GM19324 (cell line): ENCODE measurements at regions not wholly inside any gene's neighbourhood (a gene's known extent, or its start where the extent isn't known, plus 50 kb on each side); places are given as distances from the start of the nearest gene placed in this dataset.

Experiments used
- ATAC-seq: cut with Tn5 transposase; IDR thresholded peaks from one replicate; pipeline ENCODE4 v1.9.1; 2021; ENCODE audit warnings: mild to moderate bottlenecking, moderate library complexity; ENCODE audit not compliant: unreplicated experiment, low FRiP score

GRCh38 chr1:187619175-187619574 is 790.4 kb downstream of the PLA2G4A start:
- no peak for ATAC-seq

DNA sequence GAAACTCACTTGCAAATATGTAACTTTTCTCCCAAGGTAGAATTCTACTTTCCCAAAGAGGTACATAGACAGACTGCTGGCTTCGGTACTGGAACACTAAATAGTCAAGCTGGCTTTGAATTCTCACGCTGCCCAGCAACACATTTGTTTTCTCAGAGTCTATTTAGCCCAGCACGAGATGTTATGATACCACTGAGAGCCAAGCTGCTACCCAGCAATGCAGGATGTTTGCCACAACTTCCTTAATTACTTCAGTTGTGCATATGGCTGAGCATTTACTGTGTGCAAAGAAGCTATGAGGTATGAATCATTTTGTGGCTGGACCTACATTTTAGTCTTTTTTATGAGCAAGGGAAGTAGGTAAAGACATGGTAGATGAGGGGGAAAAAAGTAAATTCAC is 793.2 kb downstream of the PLA2G4A start:
- ATAC-seq, result no peak

GRCh38 chr1:187622545-187622944 is 793.8 kb downstream of the PLA2G4A start:
- no peak for ATAC-seq

DNA sequence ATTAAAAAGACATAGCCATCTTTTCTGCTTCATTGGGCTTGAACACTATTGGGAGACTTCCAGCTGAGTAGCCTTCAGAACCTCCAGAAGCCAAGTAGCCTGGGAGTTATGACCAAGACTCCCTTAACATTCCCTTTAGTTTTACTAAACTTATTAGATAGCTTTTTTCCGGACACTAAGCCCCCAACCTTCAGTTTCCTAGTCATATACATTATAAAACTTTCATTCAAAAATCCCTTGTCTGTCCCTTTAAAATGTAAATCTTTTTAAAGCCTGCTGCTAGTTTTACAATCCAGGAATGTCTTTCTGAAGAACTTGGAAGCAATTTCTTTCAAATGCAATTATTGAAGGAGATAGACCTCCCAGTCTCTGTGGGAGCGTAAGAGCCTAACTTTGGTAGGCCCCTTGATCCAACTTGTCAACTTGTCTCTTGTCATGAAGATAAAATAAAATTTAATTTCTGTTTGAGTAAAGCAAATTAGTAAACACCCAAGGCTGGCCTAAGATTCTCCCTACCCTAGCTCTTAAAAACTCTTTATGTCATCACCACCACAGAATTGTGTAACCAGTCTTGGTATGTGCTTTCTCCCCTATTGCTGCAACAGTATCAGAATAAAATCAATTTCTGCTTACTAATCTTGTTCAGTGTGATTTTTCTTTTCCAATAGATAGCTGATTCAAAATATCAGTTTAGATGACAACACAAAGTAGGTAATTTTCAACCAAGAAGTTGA is 796.2 kb downstream of the PLA2G4A start:
- no peak for ATAC-seq

GRCh38 chr1:187626056-187626455 is 797.3 kb downstream of the PLA2G4A start:
- ATAC-seq, result no peak

GRCh38 chr1:187627516-187627915 is 798.8 kb downstream of the PLA2G4A start:
- no peak for ATAC-seq

GRCh38 chr1:187629075-187629474 is 800.3 kb downstream of the PLA2G4A start:
- no peak for ATAC-seq

- ATAC-seq, result no peak
These were observed 802.1 kb downstream of the PLA2G4A start for GRCh38 chr1:187630653-187631380.

- no peak for ATAC-seq
These were observed 802.6 kb downstream of the PLA2G4A start for GRCh38 chr1:187631381-187631675.

DNA sequence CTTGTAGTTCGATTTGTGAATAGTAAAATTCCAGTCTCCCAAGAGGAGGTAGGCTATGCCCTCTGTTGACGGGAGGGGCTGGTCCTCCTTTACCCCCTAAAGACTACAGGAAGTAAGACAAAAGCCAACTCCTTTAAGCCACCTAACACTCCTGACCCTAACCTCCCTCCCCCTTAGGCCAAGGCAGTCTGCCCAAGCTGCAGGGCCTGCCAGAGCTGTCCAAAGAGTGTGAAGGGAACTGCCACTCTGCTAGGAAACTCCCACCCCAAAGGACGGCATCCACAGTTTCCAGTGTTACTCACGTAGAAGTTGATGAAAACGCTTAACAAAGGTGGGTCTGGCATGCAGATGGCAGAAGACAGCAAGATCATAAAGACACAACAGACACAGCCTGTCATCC is 803.2 kb downstream of the PLA2G4A start:
- no peak for ATAC-seq

DNA sequence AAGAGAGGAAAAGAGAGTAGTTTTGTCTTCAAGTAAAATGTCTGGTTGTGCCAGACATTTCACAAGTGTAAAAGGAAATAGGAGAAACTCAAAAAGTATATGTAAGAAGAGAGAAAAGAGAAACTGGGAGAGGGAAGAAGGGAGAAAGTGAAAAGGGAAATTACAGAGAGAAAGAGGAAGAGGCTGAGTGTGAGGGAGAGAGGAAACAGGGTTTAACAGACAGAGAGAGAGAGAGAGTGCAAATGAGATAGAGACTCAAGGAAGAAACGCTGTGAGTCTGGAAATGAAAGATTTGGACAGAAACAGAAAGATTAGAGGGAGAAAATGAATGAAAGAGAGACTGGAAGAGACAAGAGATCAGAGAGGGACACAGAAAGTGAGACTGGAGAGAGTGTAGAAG is 806.2 kb downstream of the PLA2G4A start:
- no peak for ATAC-seq

DNA sequence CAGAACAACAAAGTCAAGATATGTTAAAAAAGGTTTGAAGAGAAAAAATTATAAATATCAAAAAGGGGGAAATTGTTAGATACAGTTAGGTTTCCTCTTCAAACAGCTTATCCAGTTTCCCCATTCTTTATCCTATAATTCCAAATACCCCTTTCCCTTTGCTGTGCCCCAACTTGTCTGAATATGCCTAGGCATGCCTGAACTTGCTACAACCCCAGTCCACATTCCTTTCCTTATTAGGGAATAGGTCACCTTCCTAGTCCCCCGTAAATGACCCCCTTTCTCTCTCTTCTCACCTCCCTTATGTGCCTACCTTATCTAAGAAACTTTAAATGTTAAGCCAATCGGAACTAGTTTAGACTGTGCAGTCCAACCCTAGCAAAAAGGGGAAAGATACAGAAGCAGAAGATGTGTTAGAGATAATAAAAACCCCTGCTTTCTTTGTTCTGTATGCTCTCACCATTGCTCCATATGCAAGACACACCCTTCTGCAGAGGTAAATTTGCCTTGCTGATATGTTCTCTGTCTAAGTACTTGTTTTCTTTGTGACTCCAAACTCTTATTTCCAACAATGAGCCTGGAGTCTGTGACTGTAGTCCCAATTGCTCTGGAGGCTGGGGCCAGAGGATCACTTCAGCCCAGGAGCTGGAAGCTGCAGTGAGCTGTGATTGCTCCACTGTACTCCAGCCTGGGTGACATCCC is 810.1 kb downstream of the PLA2G4A start:
- no peak for ATAC-seq

- no peak for ATAC-seq
These were observed 812.3 kb downstream of the PLA2G4A start for GRCh38 chr1:187641015-187641414.

- ATAC-seq, result no peak
These were observed 812.7 kb downstream of the PLA2G4A start for GRCh38 chr1:187641463-187641862.

DNA sequence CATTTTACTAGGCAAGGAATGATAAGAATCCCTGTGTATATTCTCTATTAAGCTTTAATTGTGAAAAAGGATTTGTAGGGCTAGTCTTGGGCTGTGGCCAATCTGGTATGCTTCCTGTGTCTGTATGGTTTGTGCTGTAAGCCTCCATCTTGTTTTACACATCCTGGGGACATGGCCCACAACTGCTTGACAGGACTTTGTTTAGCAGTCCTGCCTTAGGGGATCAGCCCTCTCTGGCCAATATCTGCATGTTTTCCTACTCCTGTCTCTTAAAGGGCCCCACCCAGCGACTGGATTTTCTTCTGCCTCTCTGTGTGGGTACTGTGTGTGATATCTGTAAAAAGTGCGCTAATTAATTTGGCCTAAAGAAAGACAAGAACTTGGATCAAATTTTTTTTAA is 813.2 kb downstream of the PLA2G4A start:
- no peak for ATAC-seq

DNA sequence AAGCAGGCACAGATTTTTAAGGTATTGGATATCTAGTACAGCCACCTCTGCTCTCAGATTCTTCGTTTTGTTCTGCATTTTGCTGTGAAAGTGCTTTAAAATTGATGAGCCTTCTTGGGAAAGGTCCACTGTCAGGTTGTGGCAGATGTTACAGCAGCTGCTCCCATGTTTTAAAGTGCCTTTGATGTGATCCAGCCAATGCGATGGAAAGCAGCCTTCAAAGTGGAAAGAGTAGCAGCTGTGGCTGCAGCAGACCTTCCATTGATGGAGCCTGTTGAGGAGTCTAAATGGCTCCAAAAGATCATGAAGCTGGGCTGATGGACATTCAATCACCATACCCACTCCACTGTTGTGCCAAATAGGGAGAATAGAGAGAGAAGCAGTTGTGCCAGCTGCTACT is 816.9 kb downstream of the PLA2G4A start:
- ATAC-seq, result no peak

DNA sequence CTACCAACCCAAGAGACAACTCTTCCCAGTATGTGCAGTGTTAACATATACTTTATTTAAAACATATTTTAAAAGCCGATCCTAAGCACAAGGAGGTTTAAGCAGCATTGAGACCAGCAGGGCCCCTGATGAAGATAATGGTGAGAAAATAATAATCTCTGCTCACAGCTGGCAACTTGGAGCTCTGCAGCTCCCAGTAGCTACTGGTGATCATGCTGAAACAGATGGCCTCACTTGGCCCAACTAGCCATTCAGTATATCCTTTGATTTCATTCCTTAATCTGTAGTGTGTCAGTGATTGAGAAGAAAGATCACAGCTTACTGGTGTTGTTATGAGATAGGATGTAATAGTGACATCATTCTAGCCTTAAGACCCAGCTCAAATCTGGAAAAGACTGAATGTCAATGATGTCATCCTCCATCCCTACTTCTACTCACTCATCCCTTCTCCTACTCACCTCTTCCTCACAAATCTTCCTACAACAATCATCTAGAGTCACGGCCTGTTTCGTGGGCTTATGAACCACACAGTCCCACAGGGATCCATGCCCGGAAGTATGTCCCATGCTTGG is 817.9 kb downstream of the PLA2G4A start:
- ATAC-seq, result no peak

DNA sequence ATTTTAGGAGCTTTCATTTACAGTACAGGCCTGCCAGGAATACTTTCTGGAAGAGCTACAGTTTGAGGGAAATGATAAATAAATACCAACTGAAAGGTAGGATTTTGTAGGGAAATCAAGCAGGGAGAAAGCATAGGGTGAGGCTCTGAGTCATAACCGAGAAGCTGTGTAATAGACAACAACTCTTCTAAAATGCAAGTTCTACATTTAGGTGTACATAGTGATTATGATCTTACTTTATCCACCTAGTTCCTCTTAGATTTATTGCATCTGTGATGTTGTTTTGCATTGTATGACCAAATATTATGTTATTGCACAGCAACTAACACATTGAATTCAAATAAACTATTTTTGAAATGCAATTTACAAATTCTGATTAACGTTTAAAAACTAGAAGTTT is 819.3 kb downstream of the PLA2G4A start:
- ATAC-seq, result no peak

DNA sequence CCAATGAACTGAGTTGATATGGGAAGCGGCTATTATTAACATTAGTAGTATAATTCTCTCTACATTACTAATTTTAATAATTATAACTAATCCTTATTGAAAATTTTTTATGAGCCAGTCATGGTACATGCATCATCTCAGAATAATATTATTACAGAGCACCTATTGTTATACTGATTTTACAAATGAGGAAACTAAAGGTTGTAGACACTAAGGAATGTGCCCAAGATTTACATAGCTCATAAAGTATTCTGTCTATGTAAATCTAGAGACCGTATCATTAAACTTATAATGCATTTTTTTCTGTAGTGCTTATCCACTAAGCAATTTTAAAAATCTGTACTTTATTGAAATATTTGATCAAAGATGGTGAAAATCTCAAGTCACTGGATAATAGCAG is 825.9 kb downstream of the PLA2G4A start:
- ATAC-seq, result no peak

GRCh38 chr1:187655104-187655503 is 826.4 kb downstream of the PLA2G4A start:
- ATAC-seq, result no peak

DNA sequence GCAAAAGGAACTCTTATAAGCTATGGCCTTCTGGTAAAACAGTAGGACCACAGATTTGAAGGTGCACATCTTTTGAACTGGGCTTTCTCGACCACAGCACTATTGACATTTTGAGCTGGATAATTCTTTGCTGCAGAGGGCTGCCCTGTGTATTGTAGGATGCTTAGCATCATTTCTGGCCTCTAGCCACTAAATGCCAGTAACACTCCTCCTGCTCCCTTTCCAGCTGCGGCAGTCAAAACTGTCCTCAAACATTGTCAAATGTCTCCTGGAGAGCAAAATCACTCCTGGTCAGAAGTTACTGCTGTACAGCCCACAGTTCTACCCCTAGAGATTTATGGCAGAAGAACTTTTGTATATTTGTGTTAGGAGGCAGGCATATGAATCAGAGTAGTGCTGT is 836.7 kb downstream of the PLA2G4A start:
- no peak for ATAC-seq
